GM21360 (cell line): ENCODE measurements at regions not wholly inside any gene's neighbourhood (a gene's known extent, or its start where the extent isn't known, plus 50 kb on each side); places are given as distances from the start of the nearest gene placed in this dataset.
"Not testable (repeated sequence)": the region's sequence is repeated elsewhere in the genome, so short reads cannot be mapped to it uniquely, and the experiment has no call there.

Experiments used
- ATAC-seq: cut with Tn5 transposase; IDR thresholded peaks from one replicate; pipeline ENCODE4 v1.9.1; 2021; ENCODE audit warnings: mild to moderate bottlenecking, moderate library complexity; ENCODE audit not compliant: unreplicated experiment

DNA sequence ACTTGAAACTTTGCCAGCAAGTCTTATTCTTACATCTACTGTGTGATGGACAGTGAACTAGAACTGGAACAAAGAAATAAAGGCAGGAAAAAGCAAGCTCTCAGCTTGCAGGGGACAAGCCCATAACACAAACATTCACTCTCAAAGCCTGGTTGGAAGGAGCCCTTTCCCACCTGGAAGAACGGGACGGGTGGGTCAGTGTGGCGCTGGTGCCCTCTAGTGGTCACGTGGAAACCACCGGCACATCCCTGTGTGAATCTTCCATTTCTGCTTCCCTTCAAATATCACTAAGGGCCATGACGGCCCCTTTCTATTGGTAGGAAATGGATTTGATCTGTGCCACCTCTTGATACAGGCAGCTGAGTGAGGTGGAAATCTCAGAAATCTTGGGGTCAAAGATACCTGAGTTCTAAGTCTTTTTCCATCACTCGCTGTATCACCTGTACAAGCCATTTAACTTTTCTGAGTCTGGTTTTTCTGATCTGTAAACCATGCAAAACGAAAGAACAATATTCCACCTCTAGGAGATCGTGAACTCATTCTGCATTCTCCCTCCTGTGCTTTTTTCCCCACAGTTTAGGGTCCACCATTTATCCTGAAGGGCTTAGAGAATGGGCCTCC is 211.6 kb downstream of the MSX2 start:
- no peak for ATAC-seq

GRCh38 chr5:174931033-174931432 is 206.7 kb downstream of the MSX2 start:
- ATAC-seq = not testable (repeated sequence)

DNA sequence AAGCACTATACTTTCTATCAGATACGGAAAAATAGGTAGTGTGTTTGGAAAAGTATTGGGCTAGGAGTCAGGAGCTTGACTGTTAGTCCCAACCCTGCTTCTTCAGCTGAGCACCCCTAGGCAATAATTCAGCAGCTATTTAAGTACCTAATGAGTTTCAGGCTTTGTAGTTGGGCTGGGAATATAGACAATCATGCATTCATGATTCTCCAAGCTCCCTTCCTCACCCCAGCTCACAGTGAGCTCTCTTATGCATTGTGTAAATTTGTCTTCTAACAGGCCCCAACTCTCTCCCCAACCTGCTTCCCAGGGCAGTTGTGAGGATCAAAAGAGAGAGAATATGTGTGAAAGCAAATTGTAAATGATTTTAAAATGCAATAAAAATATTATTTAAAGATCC is 201.2 kb downstream of the MSX2 start:
- no peak for ATAC-seq

GRCh38 chr5:174922955-174923354 is 198.6 kb downstream of the MSX2 start:
- ATAC-seq = no peak

DNA sequence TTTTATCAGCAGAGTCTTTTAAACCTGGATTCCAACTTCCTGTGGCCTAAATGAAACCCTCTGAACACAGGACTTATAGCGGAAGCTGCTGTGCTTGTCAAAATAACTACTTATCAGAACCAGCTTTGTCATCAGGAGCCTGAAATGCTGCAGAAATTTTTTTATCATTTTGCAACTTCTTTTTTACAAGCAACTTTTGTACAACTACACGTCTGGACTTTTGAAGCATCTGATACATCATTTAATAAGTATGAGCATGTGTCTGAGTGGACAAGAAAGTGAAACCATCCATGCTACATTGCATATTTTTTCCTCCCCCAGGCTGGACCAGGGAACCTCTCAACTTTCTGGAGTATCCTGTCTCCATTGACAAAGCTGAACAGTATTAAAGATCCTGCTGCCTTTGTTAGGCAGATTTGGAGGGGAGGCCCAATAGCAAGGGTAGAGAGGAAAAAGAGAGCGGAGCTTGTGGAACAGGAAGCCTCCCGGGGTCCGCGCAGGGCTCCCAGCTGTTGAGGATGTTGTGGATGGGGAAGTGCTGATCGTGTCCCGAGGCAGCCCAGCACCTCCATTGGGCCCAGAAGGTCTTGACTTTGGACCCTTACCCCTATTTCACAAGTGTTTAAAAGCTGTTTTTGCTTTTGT is 196.6 kb downstream of the MSX2 start:
- ATAC-seq = no peak

- ATAC-seq = no peak
Measured at GRCh38 chr5:174919351-174919750, 195.0 kb downstream of the MSX2 start.

DNA sequence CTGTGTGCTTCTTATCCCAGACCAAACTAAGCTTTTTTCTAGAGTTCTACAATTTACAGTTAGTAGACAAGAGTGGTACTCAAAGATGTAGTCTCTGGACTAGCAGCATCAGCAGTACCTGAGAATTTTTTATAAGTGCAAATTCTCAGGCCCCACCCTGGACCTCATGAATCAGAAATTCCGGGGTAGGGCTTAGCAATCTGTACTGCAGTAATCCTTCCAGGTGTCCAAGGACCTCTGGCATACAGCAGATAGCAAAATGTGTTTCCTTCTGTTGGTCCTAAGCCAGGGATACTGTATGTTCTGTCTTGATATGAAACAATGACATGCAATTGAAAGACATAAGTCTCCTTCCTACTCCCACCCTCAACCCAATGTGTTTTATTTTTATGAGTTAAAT is 194.3 kb downstream of the MSX2 start:
- ATAC-seq = no peak

GRCh38 chr5:174917976-174918554 is 193.7 kb downstream of the MSX2 start:
- no peak for ATAC-seq

DNA sequence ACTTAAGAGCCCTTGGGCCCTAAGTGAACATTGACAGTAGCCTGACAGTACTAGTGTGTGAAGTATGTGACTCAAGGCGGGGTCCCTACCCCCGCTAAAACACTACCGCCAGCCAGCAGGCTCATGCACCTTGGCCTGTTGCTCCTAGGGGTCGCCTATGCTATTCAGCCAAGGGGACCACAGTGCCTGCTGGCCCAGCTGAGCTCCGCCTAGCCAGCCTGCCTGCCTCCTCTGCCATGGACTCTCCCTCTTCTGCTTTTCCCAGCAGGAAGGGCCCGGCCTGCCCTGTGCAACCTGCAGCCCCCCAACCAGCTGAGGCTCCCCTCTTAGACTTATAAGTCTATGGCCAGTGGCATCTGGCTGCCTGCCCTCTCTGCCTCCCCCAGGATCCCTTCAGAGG is 193.1 kb downstream of the MSX2 start:
- ATAC-seq = not testable (repeated sequence)

DNA sequence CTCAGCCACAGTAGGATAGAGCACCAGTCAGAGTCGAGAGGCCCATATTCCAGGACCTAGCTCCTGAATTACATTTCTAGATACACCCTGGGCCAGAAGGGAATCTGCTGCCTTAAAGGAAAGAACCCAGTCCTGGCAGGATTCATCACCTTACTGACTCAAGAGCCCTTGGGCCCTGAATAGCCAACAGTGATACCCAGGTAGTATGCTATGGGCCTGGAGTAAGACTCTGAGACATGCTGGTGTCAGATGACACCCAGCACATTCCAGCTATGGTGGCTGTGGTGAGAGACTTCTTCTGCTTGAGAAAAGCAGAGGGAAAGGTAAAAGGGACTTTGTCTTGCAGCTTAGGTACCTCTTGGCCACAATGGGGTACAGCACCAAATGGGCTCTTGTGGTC is 192.5 kb downstream of the MSX2 start:
- ATAC-seq = not testable (repeated sequence)

- no peak for ATAC-seq
Measured at GRCh38 chr5:174916227-174916626, 191.8 kb downstream of the MSX2 start.

- no peak for ATAC-seq
Measured at GRCh38 chr5:174911118-174911517, 186.7 kb downstream of the MSX2 start.

DNA sequence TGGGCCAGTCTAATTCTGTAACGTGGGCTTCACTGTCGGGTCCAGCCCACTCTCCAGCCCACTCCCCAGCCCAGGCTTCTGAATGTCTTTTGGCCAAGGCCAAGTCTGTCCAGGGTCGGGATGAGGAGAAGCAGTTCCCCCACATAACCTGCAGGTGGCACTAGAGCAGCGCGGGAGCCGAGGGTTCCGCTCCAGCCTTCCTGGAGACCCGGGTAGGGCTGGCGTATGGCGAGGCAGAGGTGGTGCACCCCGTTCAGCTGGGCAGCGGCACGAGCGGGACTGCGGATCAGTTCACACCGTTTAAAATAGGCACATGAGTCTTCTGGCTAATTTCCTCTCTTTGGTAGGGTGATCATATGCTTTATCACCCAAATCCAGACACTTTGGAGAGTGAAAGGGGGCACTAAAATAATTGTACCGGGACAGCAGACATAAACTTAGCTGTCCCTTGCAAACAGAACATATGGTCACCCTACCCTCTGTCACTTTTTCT is 185.9 kb downstream of the MSX2 start:
- peak; percentile 94 for ATAC-seq

DNA sequence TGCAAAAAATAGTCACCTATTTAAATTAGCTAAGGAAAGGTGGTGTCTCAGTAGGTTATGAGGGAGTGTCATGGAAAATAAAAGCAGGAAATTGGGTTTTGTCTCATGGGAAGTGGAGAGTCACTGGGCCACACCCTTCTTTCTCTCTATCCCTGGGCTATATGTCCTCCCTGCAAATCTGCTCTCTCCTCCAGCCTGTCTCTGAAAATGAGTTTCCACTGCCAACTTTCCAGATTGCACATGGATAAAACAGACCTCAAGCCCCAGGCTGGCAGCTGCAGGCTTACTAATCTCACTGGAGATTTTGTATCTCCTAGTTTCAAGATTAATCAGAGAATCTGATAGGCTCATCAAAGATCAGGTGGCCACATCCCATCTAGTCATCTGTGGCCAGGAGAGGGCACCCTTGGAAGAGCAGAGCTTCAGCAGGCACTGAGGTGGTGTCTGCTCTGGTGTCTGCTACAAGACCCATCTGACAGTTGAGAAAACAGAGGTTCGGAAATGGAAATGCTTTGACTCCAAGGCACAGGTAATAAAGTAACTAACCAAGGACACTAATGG is 178.9 kb downstream of the MSX2 start:
- ATAC-seq = no peak

DNA sequence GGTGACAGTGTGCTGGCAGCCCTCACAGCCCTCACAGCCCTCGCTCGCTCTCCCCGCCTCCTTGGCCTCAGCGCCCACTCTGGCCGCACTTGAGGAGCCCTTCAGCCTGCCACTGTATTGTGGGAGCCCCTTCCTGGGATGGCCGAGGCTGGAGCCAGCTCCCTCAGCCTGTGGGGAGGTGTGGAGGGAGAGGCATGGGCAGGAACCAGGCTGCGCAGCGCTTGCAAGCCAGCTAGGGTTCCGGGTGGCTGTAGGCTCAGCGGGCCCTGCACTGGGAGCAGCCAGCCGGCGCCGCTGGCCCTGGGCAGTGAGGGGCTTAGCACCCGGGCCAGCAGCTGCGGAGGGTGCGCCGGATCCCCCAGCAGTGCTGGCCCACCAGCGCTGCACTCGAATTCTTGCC is 177.0 kb downstream of the MSX2 start:
- ATAC-seq = no peak

DNA sequence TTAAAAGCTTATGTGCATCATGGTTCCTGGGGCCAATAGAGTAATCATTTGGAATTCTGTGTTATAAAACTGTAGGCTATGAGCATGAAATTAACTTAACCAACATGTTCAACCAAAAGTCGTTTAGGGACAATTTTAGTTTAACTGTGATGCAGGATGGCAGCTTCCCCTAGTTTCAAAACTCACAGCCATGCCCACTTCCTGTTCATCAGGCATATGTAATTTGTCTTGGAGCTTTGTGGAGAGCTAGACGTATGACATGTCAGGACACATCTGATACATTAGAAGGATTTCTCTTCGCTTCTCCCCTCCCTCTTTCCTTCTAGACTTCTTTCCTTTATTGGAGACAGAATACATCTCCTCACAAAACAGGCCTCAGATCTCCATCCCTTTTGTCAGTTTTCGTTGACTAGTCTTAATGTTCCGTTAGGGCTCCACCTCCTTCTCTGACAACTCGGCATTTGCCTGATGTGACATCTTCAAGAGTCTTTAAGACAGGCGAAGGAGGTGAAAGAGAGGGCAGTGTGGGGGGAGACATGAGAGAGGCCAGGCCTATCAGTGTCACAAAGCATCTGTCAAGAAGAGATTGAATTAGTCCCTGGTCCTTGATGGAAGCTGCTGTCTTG is 176.0 kb downstream of the MSX2 start:
- ATAC-seq = no peak

DNA sequence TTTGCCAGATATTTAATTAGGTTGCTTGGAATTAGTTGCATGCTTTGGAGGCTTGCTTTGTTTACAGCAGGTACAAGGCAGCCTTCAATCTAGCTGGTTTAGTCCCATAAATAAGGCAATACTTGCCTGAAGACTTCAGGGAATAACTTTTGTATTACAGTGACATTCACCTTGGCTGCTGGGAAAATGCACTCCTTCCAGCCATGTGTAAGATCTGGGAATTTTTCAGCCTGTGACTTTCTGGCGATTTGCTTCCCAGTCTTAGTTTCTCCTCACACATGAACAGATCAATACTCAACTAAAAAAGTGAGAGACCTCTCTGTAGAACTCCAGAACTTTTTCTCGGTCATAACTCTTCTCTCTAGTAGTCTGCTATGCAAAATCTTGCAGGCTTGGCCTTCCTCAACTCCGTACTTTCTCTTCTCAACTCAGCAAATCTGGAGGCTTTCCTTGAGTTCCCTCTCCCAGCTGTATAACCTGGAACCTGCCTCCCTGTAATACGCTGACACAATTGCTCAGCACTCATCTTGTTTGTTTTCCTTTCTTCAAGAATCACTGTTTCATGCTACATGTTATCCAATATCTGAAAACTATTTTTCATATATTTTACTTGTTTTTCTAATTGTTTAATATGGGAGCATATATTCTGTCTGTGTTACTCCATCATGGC is 173.0 kb downstream of the MSX2 start:
- ATAC-seq = no peak

GRCh38 chr5:174895360-174895759 is 171.0 kb downstream of the MSX2 start:
- ATAC-seq = no peak

- no peak for ATAC-seq
Measured at GRCh38 chr5:174892742-174893141, 168.4 kb downstream of the MSX2 start.

DNA sequence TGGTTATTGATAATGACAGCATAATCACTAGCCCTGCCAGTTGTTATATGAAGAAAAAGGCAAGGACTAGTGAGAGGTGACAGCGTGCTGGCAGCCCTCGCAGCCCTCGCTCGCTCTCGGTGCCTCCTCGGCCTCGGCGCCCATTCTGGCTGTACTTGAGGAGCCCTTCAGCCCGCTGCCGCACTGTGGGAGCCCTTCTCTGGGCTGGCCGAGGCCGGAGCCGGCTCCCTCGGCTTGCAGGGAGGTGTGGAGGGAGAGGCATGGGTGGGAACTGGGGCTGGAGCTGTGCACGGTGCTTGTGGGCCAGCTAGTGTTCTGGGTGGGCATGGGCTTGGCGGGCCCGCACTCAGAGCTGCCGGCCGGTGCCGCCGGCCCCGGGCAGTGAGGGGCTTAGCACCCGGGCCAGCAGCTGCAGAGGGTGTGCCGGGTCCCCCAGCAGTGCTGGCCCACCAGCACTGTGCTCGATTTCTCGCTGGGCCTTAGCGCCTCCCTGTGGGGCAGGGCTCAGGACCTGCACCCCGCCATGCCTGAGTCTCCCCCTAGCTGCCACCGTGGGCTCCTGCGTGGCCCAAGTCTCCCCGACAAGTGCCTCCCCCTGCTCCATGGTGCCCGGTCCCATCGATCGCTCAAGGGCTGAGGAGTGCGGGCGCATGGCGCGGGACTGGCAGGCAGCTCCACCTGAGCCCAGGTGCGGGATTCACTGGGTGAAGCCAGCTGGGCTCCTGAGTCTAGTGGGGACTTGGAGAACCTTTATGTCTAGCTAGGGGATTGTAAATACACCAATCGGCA is 156.2 kb downstream of the MSX2 start:
- ATAC-seq = not testable (repeated sequence)
